ENCODE measurements at regions not wholly inside any gene's neighbourhood (a gene's known extent, or its start where the extent isn't known, plus 50 kb on each side); places are given as distances from the start of the nearest gene placed in this dataset.
"Not testable (repeated sequence)": the region's sequence is repeated elsewhere in the genome, so short reads cannot be mapped to it uniquely, and the experiment has no call there.

DNA sequence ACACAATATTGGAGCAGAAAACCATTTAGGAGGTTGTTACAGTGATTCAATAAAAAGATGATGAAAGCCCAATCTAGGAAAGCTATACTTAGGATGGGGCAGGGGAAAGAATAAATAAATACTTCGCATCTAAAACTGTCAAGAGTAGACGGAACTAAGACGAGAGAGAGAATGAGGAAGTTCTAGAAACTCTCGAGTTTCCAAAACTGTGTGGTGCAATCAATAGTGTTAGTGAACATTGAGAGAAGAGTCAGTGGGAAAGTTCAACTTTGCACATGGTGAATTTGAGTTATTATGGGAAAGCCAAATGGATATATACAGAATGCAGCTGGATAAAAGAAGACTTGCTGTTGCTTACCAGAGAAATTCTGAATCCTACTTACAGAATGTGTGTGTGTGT, 133.8 kb upstream of the MEOX2 start:
- no peak for DNase-seq (ENCODE audit: low read depth in 2 of 2)

DNA sequence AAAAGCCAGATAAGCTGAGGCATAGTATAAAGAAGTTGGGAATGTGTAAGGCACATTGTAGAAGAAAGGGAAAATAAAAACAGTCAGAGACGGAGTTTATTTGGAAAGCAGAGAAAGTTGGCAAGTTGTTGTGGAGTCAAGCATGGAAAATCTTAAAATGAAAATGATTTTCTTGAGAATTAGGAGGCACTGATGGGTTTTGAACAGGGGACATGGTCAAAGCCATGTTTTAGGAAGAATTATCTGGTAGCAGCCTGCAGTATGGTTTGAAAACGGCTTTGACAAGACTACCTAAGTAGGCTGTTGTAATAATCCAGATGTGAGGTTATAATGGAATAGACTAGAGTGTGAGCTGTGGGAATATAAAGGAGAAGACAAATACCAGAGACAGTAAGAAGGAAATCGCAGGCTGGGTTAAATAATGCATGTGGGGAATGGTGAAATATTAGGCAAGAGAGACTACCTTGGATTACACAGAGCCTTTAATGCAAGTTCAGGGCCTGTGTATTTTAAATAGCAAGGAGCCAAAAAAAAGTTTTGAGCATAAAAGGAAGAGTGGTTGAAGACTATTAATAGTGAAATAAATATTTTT, 130.4 kb upstream of the MEOX2 start:
- DNase-seq (ENCODE audit: low read depth in 2 of 2): no peak

- no peak for DNase-seq (ENCODE audit: low read depth in 2 of 2)
These were observed 127.0 kb upstream of the MEOX2 start for GRCh38 chr7:15813448-15813847.

- DNase-seq (ENCODE audit: low read depth in 2 of 2): not testable (repeated sequence)
These were observed 123.9 kb upstream of the MEOX2 start for GRCh38 chr7:15810383-15810782.

- DNase-seq (ENCODE audit: low read depth in 2 of 2): not testable (repeated sequence)
These were observed 123.5 kb upstream of the MEOX2 start for GRCh38 chr7:15809936-15810335.

- no peak for DNase-seq (ENCODE audit: low read depth in 2 of 2)
These were observed 119.4 kb upstream of the MEOX2 start for GRCh38 chr7:15805891-15806290.

DNA sequence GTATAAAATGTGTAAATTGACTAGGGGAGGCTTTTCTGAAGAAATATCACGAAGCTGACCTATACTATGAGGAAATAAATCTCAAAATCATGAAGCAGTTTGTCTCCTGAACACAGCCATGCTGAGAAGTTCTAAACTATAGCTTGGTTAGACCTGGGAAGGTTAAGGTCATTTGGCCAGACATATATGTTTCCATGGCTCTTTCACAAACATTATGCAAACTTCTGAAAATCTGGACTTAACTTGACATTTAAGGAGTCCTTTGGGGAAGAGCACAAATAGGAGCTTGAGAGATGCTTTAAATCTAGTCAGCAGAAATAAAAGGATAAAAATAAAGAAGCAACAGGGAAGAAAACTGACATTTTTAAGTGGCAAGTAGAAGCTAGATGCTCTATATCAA, 115.9 kb upstream of the MEOX2 start:
- no peak for DNase-seq (ENCODE audit: low read depth in 2 of 2)

GRCh38 chr7:15801551-15801950, 115.1 kb upstream of the MEOX2 start:
- peak; percentile 34 to 36 for DNase-seq (ENCODE audit: low read depth in 2 of 2)

DNA sequence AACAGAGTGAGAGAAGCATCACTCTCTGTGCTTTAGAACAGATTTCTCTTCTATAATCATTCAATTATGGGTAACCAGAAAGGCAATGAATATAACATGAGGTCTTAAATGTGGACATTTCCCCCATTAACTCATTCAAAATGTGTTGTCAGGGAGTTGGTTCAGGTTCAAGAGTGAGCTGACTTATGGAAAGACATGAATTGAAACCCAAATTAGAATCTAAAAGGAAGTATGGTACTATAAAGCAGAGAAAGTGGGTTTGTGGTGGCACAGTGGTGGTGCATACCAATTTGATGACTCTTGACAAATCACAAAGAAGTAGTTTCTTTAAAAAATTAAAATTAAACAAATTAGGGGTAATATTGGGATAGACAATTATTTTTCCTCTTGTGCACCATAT, 114.6 kb upstream of the MEOX2 start:
- DNase-seq (ENCODE audit: low read depth in 2 of 2): no peak

DNA sequence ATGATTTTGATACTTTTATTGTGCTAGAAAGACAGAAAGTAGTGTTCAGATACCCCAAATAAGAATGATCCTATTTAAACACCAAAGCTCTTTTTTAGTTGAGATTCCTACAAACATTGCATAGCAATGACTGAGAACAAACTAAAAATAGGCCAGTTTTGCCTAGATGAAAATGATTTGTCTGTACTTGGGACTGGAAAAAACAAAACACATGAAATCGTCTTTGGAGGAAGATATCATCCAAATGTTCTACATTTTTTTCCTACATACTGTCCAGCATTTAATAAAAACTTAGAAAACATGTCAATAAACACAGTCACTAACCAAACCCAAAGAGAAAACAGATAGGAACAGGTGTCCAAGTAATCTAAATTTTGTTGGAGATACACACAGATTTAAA, 111.6 kb upstream of the MEOX2 start:
- no peak for DNase-seq (ENCODE audit: low read depth in 2 of 2)

- DNase-seq (ENCODE audit: low read depth in 2 of 2): no peak
These were observed 108.9 kb upstream of the MEOX2 start for GRCh38 chr7:15795393-15795792.

DNA sequence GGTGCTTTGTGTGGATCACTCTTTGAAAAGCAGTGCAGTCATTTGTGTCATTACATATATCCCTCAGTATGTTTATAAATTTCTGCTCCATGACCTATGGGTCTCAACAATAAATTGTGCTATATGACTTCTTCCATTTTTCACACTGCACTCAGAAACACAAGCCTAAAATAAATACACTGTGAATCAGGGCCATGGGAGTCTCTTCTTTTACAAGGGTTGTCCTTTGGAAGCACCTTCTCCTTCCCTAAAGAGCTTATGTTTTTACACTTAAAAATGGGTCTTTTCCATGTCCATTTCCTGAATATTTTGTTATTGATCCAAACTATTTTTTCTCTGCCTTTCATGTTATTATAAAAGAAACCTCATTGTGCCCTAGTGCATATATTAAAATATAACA, 108.3 kb upstream of the MEOX2 start:
- DNase-seq (ENCODE audit: low read depth in 2 of 2): no peak

- DNase-seq (ENCODE audit: low read depth in 2 of 2): no peak
These were observed 98.2 kb upstream of the MEOX2 start for GRCh38 chr7:15784694-15785030.

DNA sequence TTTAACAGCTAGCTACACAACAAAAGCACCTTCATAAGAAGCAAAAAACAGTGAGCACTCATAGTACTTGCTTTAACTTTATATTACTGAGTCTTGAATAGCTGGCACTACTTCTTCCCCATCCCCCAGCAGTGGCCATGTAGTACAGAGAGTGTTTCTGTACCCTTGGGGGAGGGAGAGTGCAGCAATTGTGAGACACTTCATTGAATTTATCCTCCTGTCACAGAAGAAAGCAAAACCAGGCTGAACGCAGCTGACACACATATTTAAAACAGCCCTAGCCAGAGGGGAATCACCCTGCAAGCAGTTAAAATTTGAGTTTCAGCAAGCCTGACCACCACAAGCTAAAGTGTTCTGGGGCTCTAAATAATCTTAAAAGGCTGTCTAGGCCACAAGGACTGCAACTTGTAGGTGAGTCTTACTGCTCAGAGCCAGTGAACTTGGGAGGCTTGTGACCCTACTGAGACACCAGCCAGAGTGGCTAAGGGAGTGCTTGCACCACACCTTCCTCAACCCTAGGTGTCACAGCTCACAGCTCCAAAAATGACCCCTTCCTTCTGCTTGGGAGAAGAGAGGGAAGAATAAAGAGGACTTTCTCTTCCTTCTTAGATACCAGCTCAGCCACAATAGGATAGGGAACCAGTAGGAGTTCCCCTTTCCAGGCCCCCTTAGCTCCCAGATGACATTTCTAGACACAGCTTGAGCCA, 97.7 kb upstream of the MEOX2 start:
- DNase-seq (ENCODE audit: low read depth in 2 of 2): no peak

GRCh38 chr7:15782656-15783055, 96.2 kb upstream of the MEOX2 start:
- peak; percentile 10 to 17 for DNase-seq (ENCODE audit: low read depth in 2 of 2)

DNA sequence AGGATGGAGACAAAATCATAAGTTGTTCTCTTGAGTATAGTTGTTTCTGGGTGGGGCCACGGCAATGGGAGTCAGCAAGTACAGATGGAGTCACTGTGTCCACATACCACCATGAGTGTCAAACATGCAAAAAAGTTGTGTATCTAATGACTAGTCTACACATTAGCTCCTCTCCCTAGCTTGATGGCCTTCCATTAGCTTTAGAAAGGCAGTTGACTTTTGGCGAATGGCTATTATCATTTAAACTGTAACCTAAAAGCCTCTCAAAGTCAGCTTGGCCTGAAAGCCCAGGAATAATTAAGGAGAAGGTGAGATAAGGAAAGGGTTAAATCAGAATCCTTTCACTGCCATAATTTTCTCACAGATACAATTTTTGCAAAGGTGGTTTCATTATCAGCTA, 95.5 kb upstream of the MEOX2 start:
- DNase-seq (ENCODE audit: low read depth in 2 of 2): no peak

GRCh38 chr7:15780271-15780670, 93.8 kb upstream of the MEOX2 start:
- peak in 1 of 2 experiments; percentile 51 for DNase-seq (ENCODE audit: low read depth in 2 of 2)

- no peak for DNase-seq (ENCODE audit: low read depth in 2 of 2)
These were observed 91.7 kb upstream of the MEOX2 start for GRCh38 chr7:15778191-15778590.

DNA sequence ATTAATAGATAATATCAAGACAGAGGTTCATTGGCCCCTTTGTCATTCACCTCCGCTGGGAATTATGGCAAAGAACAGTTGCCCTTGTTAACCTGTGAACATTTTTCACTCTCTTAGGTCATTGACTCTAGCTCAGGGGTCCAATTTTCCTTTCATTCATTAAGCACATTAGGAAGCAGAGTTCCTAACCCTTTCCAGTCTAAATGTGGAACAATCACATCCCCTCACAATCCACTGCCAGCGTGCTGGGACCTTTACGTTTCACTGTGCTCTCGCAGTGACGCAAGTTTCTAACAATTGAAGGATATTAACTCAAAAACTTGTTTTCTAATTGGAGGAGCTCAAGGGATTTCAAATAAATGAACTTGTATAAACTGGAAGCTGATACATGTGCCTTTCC, 79.3 kb upstream of the MEOX2 start:
- DNase-seq (ENCODE audit: low read depth in 2 of 2): no peak

DNA sequence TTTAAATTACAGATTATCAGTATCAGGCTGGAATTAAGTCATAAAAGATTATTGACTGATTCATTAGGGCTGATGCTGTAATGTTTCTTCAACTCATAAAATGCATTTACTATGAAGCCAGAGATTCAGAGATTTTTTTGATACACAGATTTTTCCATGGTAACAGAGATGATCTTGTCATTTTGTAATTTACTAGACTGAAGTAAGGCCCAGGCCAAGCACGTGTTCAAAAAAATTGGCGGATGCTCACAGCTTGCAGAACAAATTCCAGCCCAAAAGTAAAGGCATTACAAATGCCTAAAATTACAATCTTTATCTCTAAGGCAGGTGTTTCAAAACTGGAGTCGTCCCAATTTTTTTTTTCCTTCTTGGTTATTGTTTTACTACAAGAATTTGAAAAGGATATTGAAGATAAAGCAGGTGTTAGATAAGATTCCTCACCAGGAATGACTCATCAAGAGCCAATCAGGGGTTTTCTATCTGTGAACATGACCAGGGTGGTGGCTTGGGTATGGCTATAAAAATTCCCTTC, 78.4 kb upstream of the MEOX2 start:
- DNase-seq (ENCODE audit: low read depth in 2 of 2): no peak

GRCh38 chr7:15764010-15764409, 77.5 kb upstream of the MEOX2 start:
- no peak for DNase-seq (ENCODE audit: low read depth in 2 of 2)

GRCh38 chr7:15757041-15758000, 70.8 kb upstream of the MEOX2 start:
- DNase-seq (ENCODE audit: low read depth in 2 of 2): peak; percentile 30 to 42

All from fibroblast of skin of left quadriceps (primary cell).